Neural cell (in vitro differentiated cells): ENCODE measurements at regions not wholly inside any gene's neighbourhood (a gene's known extent, or its start where the extent isn't known, plus 50 kb on each side); places are given as distances from the start of the nearest gene placed in this dataset.

Experiments used
- H2AFZ ChIP-seq: fragments of 200-600, 300-800 bp; sonication (generic), shearing (Covaris generic); 2 replicates; pipeline ENCODE4 v1.6.0; 2014; ENCODE audit warnings: low read depth, mild to moderate bottlenecking, antibody characterized with exemption, low read length, moderate library complexity
- H3F3A ChIP-seq: fragments of 200-600 bp; shearing (Covaris generic); 2 replicates; pipeline ENCODE4 v1.6.1; 2016; ENCODE audit warnings: mild to moderate bottlenecking, moderate library complexity, mixed read lengths, antibody characterized with exemption, low read length; ENCODE audit not compliant: insufficient read depth, poor library complexity, severe bottlenecking
- H3K27ac ChIP-seq: fragments of 200-600, 300-800 bp; sonication (generic), shearing (Covaris generic); 2 replicates; pipeline ENCODE4 v1.5.1; 2014; ENCODE audit warnings: mild to moderate bottlenecking, low read length, moderate library complexity
- H3K27me3 ChIP-seq: fragments of 300-800, 200-600 bp; sonication (generic), shearing (Covaris generic); 2 replicates; pipeline ENCODE4 v1.6.0; 2014; ENCODE audit warnings: mild to moderate bottlenecking, low read depth, low read length, moderate library complexity; ENCODE audit not compliant: insufficient read depth
- H3K36me3 ChIP-seq: fragments of 300-800, 200-600 bp; sonication (generic), shearing (Covaris generic); 2 replicates; pipeline ENCODE4 v1.5.1; 2014; ENCODE audit warnings: mild to moderate bottlenecking, antibody characterized with exemption, low read length, moderate library complexity; ENCODE audit not compliant: insufficient read depth
- H3K4me2 ChIP-seq: fragments of 300-800, 200-600 bp; sonication (generic), shearing (Covaris generic); 2 replicates; pipeline ENCODE4 v1.6.0; 2014; ENCODE audit warnings: mild to moderate bottlenecking, low read length
- H3K4me3 ChIP-seq: fragments of 300-800, 200-600 bp; sonication (generic), shearing (Covaris generic); 2 replicates; pipeline ENCODE4 v1.5.1; 2014; ENCODE audit warnings: mild to moderate bottlenecking, low read length, moderate library complexity
- H3K79me2 ChIP-seq: fragments of 200-600 bp; shearing (Covaris generic); replicated peaks from 2 replicates; pipeline ENCODE4 v1.6.0; 2014; ENCODE audit warnings: mild to moderate bottlenecking, low read length, moderate library complexity; ENCODE audit not compliant: insufficient read depth
- H3K9ac ChIP-seq: fragments of 300-800, 200-600 bp; sonication (generic), shearing (Covaris generic); 2 replicates; pipeline ENCODE4 v1.6.1; 2016; ENCODE audit warnings: mild to moderate bottlenecking, low read length, mixed read lengths
- H3K9me2 ChIP-seq: fragments of 200-600 bp; shearing (Covaris generic); 2 replicates; pipeline ENCODE4 v1.6.1; 2016; ENCODE audit warnings: mild to moderate bottlenecking, low read length, mixed read lengths; ENCODE audit not compliant: insufficient read depth
- H3K9me3 ChIP-seq: fragments of 200-600, 300-800 bp; sonication (generic), shearing (Covaris generic); 2 replicates; pipeline ENCODE4 v1.6.1; 2016; ENCODE audit warnings: mild to moderate bottlenecking, mixed run types, low read length, moderate library complexity, mixed read lengths
- H4K20me1 ChIP-seq: fragments of 200-600 bp; shearing (Covaris generic); 2 replicates; pipeline ENCODE4 v1.6.1; 2016; ENCODE audit warnings: mild to moderate bottlenecking, mixed run types; ENCODE audit not compliant: insufficient read depth
- CTCF ChIP-seq: fragments of 450-650 bp; IDR thresholded peaks from 2 replicates; pipeline ENCODE4 v1.5.1; 2014; ENCODE audit warnings: antibody characterized with exemption, mild to moderate bottlenecking, moderate library complexity; ENCODE audit not compliant: poor library complexity, severe bottlenecking
- EP300 ChIP-seq: fragments of 450-650 bp; conservative IDR thresholded peaks from 2 replicates; pipeline ENCODE4 v1.6.1; 2014; ENCODE audit warnings: antibody characterized with exemption, mild to moderate bottlenecking, moderate library complexity; ENCODE audit not compliant: poor library complexity, severe bottlenecking
- EZH2 ChIP-seq: fragments of 200-600, 300-800 bp; shearing (Covaris generic), sonication (generic); IDR thresholded peaks from 2 replicates; pipeline ENCODE4 v1.6.1; 2014; ENCODE audit warnings: antibody characterized with exemption, low read length, borderline replicate concordance, mild to moderate bottlenecking; ENCODE audit not compliant: insufficient read depth, poor library complexity, severe bottlenecking
- MXI1 ChIP-seq: fragments of 450-650 bp; conservative IDR thresholded peaks from 2 replicates; pipeline ENCODE4 v1.6.1; 2014; ENCODE audit warnings: antibody characterized with exemption, mild to moderate bottlenecking; ENCODE audit not compliant: poor library complexity, severe bottlenecking
- POLR2AphosphoS5 ChIP-seq: IDR thresholded peaks from 2 replicates; pipeline ENCODE4 v1.6.1; 2012
- RAD21 ChIP-seq: fragments of 450-650 bp; conservative IDR thresholded peaks from 2 replicates; pipeline ENCODE4 v1.6.1; 2014; ENCODE audit warnings: antibody characterized with exemption, mild to moderate bottlenecking, moderate library complexity
- REST ChIP-seq: IDR thresholded peaks from 2 replicates; pipeline ENCODE4 v1.6.1; 2012; ENCODE audit warnings: borderline replicate concordance
- SMC3 ChIP-seq: fragments of 450-650 bp; conservative IDR thresholded peaks from 2 replicates; pipeline ENCODE4 v1.6.1; 2014; ENCODE audit warnings: antibody characterized with exemption, mild to moderate bottlenecking, moderate library complexity; ENCODE audit not compliant: poor library complexity
- TAF1 ChIP-seq: IDR thresholded peaks from 2 replicates; pipeline ENCODE4 v1.6.1; 2012; ENCODE audit warnings: low read depth

- H3K9me3 ChIP-seq, result no peaks in the 10 kb centered on the region
- no peaks in the 10 kb centered on the region for H3F3A ChIP-seq
- H3K27me3 ChIP-seq, result no peaks in the 10 kb centered on the region
- no peaks in the 10 kb centered on the region for H3K9me2 ChIP-seq
- H3K79me2 ChIP-seq, result no peaks in the 10 kb centered on the region
- no peaks in the 10 kb centered on the region for H3K36me3 ChIP-seq
- no peak overlapping the region for H3K4me2 ChIP-seq
- H4K20me1 ChIP-seq, result no peaks in the 10 kb centered on the region
- TF ChIP-seq RAD21 (no peak), SMC3 (no peak), EP300 (no peak), MXI1 (no peak), TAF1 (no peak), EZH2 (no peak), POLR2AphosphoS5 (no peak), CTCF (no peak), REST (no peak)
- H3K4me3 ChIP-seq, result no peak overlapping the region
- no peak overlapping the region for H2AFZ ChIP-seq
- H3K27ac ChIP-seq, result no peak overlapping the region
- no peak overlapping the region for H3K9ac ChIP-seq
Observed at GRCh38 chr16:9594946-9595345, 503.5 kb downstream of the HAPSTR1 start.

- H3K9me2 ChIP-seq, result no peaks in the 10 kb centered on the region
- no peak overlapping the region for H3K4me3 ChIP-seq
- H2AFZ ChIP-seq, result no peak overlapping the region
- no peaks in the 10 kb centered on the region for H3K79me2 ChIP-seq
- no peaks in the 10 kb centered on the region for H3F3A ChIP-seq
- H3K36me3 ChIP-seq, result no peaks in the 10 kb centered on the region
- no peaks in the 10 kb centered on the region for H4K20me1 ChIP-seq
- TF ChIP-seq EZH2 (no peak), POLR2AphosphoS5 (no peak), SMC3 (no peak), EP300 (no peak), TAF1 (no peak), REST (no peak), MXI1 (no peak), CTCF (no peak), RAD21 (no peak)
- no peak overlapping the region for H3K27ac ChIP-seq
- H3K27me3 ChIP-seq, result no peaks in the 10 kb centered on the region
- H3K4me2 ChIP-seq, result no peak overlapping the region
- no peak overlapping the region for H3K9ac ChIP-seq
- H3K9me3 ChIP-seq, result no peaks in the 10 kb centered on the region
Observed at GRCh38 chr16:9595393-9595792, 503.9 kb downstream of the HAPSTR1 start.
